ENCODE measurements at regions not wholly inside any gene's neighbourhood (a gene's known extent, or its start where the extent isn't known, plus 50 kb on each side); places are given as distances from the start of the nearest gene placed in this dataset.

- no peak overlapping the region for H2AFZ ChIP-seq (ENCODE audit: insufficient read depth, low read depth, low read length, poor library complexity, severe bottlenecking)
- H3K27me3 ChIP-seq (ENCODE audit: control insufficient read depth in 2 of 2, insufficient read depth in 2 of 2, low read length in 2 of 2) = no peaks in the 10 kb centered on the region
- no peak overlapping the region for H3K9ac ChIP-seq (ENCODE audit: insufficient read depth, low read length, poor library complexity, severe bottlenecking)
- no peaks in the 10 kb centered on the region for H4K20me1 ChIP-seq (ENCODE audit: insufficient read depth, low read length)
- H3K27ac Mint-ChIP-seq = no peak overlapping the region
- no peak overlapping the region for H3K4me3 Mint-ChIP-seq
- H3K4me3 ChIP-seq (replicated peaks in 1 of 3; ENCODE audit: low read depth in 2 of 3, low read length in 3 of 3) = no peak overlapping the region
- intact Hi-C loops (cut with micrococcal nuclease) = no loop called here
- no peak for DNase-seq
- no peak for TF ChIP-seq CTCF (IDR thresholded peaks at IDR 0.05)
- no peaks in the 10 kb centered on the region for H3K79me2 ChIP-seq (ENCODE audit: insufficient read depth, low read length)
- H3K36me3 ChIP-seq (replicated peaks in 1 of 2; ENCODE audit: control insufficient read depth in 1 of 2, insufficient read depth in 2 of 2, low read length in 2 of 2) = no peaks in the 10 kb centered on the region
- peaks cover 0 to 8% (median 2%) of the 10 kb centered on the region in 7 donors for H3K9me3 Mint-ChIP-seq
- no peaks in the 10 kb centered on the region for H3K4me1 Mint-ChIP-seq
- no peak overlapping the region for H3K27ac ChIP-seq (ENCODE audit: low read depth in 1 of 2, low read length in 2 of 2)
- no peak overlapping the region for H3K4me2 ChIP-seq (replicated peaks; ENCODE audit: extremely low read depth, low read length, poor library complexity, severe bottlenecking)
- no peaks in the 10 kb centered on the region for H3K36me3 Mint-ChIP-seq
- WGBS (ENCODE audit: insufficient coverage) = 0% methylated on average over 2 of the region's 2 CpGs
- peaks cover 8 to 11% (median 9%) of the 10 kb centered on the region in 3 donors for H3K27me3 Mint-ChIP-seq (ENCODE audit: low read depth in 3 of 3)
- H3K9me3 ChIP-seq (replicated peaks in 1 of 2; ENCODE audit: control insufficient read depth in 1 of 2, insufficient read depth in 1 of 2, low read length in 2 of 2) = no peaks in the 10 kb centered on the region
- no peaks in the 10 kb centered on the region for H3K4me1 ChIP-seq (ENCODE audit: control insufficient read depth in 1 of 2, insufficient read depth in 2 of 2, low read length in 2 of 2)
Observed at GRCh38 chr11:115616971-115617370, 112.8 kb upstream of the CADM1 start.

- H3K4me3 Mint-ChIP-seq = no peak overlapping the region
- no peaks in the 10 kb centered on the region for H3K36me3 Mint-ChIP-seq
- Histone ChIP-seq H3K4me2 (replicated peaks; ENCODE audit: extremely low read depth, low read length, poor library complexity, severe bottlenecking) (no peak overlapping the region), H3K9me3 (replicated peaks in 1 of 2; ENCODE audit: control insufficient read depth in 1 of 2, insufficient read depth in 1 of 2, low read length in 2 of 2) (no peaks in the 10 kb centered on the region), H3K9ac (ENCODE audit: insufficient read depth, low read length, poor library complexity, severe bottlenecking) (no peak overlapping the region), H3K4me3 (replicated peaks in 1 of 3; ENCODE audit: low read depth in 2 of 3, low read length in 3 of 3) (no peak overlapping the region), H3K36me3 (replicated peaks in 1 of 2; ENCODE audit: control insufficient read depth in 1 of 2, insufficient read depth in 2 of 2, low read length in 2 of 2) (no peaks in the 10 kb centered on the region), H3K27me3 (ENCODE audit: control insufficient read depth in 2 of 2, insufficient read depth in 2 of 2, low read length in 2 of 2) (peaks cover 0 to 4% of the 10 kb centered on the region in 2 donors), H3K27ac (ENCODE audit: low read depth in 1 of 2, low read length in 2 of 2) (no peak overlapping the region), H3K79me2 (ENCODE audit: insufficient read depth, low read length) (no peaks in the 10 kb centered on the region), H4K20me1 (ENCODE audit: insufficient read depth, low read length) (no peaks in the 10 kb centered on the region), H3K4me1 (ENCODE audit: control insufficient read depth in 1 of 2, insufficient read depth in 2 of 2, low read length in 2 of 2) (no peaks in the 10 kb centered on the region), H2AFZ (ENCODE audit: insufficient read depth, low read depth, low read length, poor library complexity, severe bottlenecking) (no peak overlapping the region)
- no peak for TF ChIP-seq CTCF (IDR thresholded peaks at IDR 0.05)
- no peak overlapping the region for H3K27ac Mint-ChIP-seq
- intact Hi-C loops (cut with micrococcal nuclease) = no loop called here
- no peaks in the 10 kb centered on the region for H3K4me1 Mint-ChIP-seq
- DNase-seq = no peak
- peaks cover 0 to 6% (median 4%) of the 10 kb centered on the region in 7 donors for H3K9me3 Mint-ChIP-seq
- peaks cover 2 to 14% (median 12%) of the 10 kb centered on the region in 3 donors for H3K27me3 Mint-ChIP-seq (ENCODE audit: low read depth in 3 of 3)
- 75% methylated on average over 5 of the region's 9 CpGs for WGBS (ENCODE audit: insufficient coverage)
Observed at GRCh38 chr11:115613986-115614632, 109.9 kb upstream of the CADM1 start.

Measured in CD14-positive monocyte (primary cell).